UCSD-AML1 (cell line): ENCODE measurements at regions not wholly inside any gene's neighbourhood (a gene's known extent, or its start where the extent isn't known, plus 50 kb on each side); places are given as distances from the start of the nearest gene placed in this dataset.

Experiments used
- DNase-seq: peaks from one replicate; lab custom pipeline; 2025; ENCODE audit not compliant: unreplicated experiment; lab: John Stamatoyannopoulos, UW

- no peak for DNase-seq
Observed at GRCh38 chr2:211061612-211062296, 505.4 kb downstream of the CPS1 start.

GRCh38 chr2:211062297-211062612, 505.9 kb downstream of the CPS1 start:
- DNase-seq, result no peak

- DNase-seq, result no peak
Observed at GRCh38 chr2:211067029-211067428, 510.6 kb downstream of the CPS1 start.

- DNase-seq, result no peak
Observed at GRCh38 chr2:211068108-211068780, 511.8 kb downstream of the CPS1 start.

GRCh38 chr2:211070547-211070946, 514.1 kb downstream of the CPS1 start:
- no peak for DNase-seq

GRCh38 chr2:211077216-211077767, 520.9 kb downstream of the CPS1 start:
- no peak for DNase-seq

GRCh38 chr2:211084352-211084751, 528.0 kb downstream of the CPS1 start:
- DNase-seq, result no peak

GRCh38 chr2:211085056-211085680, 528.8 kb downstream of the CPS1 start:
- no peak for DNase-seq

- DNase-seq, result no peak
Observed at GRCh38 chr2:211086049-211086448, 529.6 kb downstream of the CPS1 start.

- DNase-seq, result no peak
Observed at GRCh38 chr2:211089127-211089526, 532.7 kb downstream of the CPS1 start.

- DNase-seq, result no peak
Observed at GRCh38 chr2:211093743-211094303, 537.4 kb downstream of the CPS1 start.

- DNase-seq, result no peak
Observed at GRCh38 chr2:211103989-211104388, 547.6 kb downstream of the CPS1 start.

- no peak for DNase-seq
Observed at GRCh38 chr2:211113334-211114175, 557.2 kb downstream of the CPS1 start.

- DNase-seq, result no peak
Observed at GRCh38 chr2:211114826-211115455, 558.5 kb downstream of the CPS1 start.

- no peak for DNase-seq
Observed at GRCh38 chr2:211117026-211117425, 560.6 kb downstream of the CPS1 start.

- DNase-seq, result no peak
Observed at GRCh38 chr2:211126256-211126655, 569.9 kb downstream of the CPS1 start.

GRCh38 chr2:211127501-211127900, 571.1 kb downstream of the CPS1 start:
- DNase-seq, result no peak

GRCh38 chr2:211128287-211128686, 571.9 kb downstream of the CPS1 start:
- DNase-seq, result no peak

- no peak for DNase-seq
Observed at GRCh38 chr2:211129798-211130197, 573.4 kb downstream of the CPS1 start.

GRCh38 chr2:211132046-211132445, 575.6 kb downstream of the CPS1 start:
- DNase-seq, result no peak
